ENCODE measurements at regions not wholly inside any gene's neighbourhood (a gene's known extent, or its start where the extent isn't known, plus 50 kb on each side); places are given as distances from the start of the nearest gene placed in this dataset.
"Not testable (repeated sequence)": the region's sequence is repeated elsewhere in the genome, so short reads cannot be mapped to it uniquely, and the experiment has no call there.

DNA sequence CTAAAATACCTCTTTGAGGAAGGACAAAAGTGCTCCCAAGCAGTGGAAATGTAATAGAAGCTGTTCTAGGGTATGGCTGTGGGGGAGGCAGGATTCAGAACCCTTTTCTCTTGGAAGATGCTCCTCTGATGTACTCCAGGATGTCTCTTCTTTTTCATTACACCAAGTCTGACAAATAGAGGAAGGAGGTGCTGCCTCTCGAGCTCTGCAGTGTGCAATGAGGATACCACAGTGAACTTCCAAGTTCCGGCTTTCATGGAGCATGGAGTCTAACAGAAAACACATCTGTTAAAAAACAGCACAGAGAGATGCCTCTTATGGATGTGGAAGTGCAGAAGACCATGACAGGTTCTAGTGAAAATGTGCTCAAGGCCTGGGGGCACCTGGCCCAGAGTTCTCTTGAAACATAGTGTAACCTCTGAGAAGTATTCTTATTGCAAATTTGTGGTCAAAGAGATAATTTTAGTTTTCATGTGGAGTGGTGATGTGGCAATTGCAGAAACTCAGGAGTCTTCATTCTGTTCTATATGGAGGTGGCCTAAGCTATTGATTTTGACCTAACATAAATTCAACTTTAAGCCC, 362.0 kb upstream of the CITED2 start:
- no peak for TF ChIP-seq ZNF274 (IDR thresholded peaks at IDR 0.05; ENCODE audit: low read depth, low read length)
- no peak for TF ChIP-seq YY1 (IDR thresholded peaks at IDR 0.05; ENCODE audit: insufficient read depth, insufficient read length)
- no peak for TF ChIP-seq SUZ12 (IDR thresholded peaks at IDR 0.05; ENCODE audit: extremely low read depth, insufficient read depth, insufficient read length)
- Histone ChIP-seq H3K4me3 (ENCODE audit: insufficient read length, low read depth) (no peak overlapping the region), H3K27me3 (ENCODE audit: insufficient read depth, insufficient read length) (no peaks in the 10 kb centered on the region), H3K4me1 (ENCODE audit: insufficient read depth, insufficient read length) (no peaks in the 10 kb centered on the region), H3K9me3 (ENCODE audit: insufficient read depth, low read length) (no peaks in the 10 kb centered on the region), H3K36me3 (ENCODE audit: insufficient read depth, insufficient read length, low read length) (no peaks in the 10 kb centered on the region), H3K9ac (ENCODE audit: insufficient read length, low read depth) (no peak overlapping the region)
- no peak for DNase-seq (ENCODE audit: low read depth, low spot score)

- H3K36me3 ChIP-seq (ENCODE audit: insufficient read depth, insufficient read length, low read length), result no peaks in the 10 kb centered on the region
- H3K9me3 ChIP-seq (ENCODE audit: insufficient read depth, low read length), result no peaks in the 10 kb centered on the region
- DNase-seq (ENCODE audit: low read depth, low spot score), result no peak
- H3K9ac ChIP-seq (ENCODE audit: insufficient read length, low read depth), result no peak overlapping the region
- TF ChIP-seq YY1 (IDR thresholded peaks at IDR 0.05; ENCODE audit: insufficient read depth, insufficient read length) (no peak), ZNF274 (IDR thresholded peaks at IDR 0.05; ENCODE audit: low read depth, low read length) (no peak), SUZ12 (IDR thresholded peaks at IDR 0.05; ENCODE audit: extremely low read depth, insufficient read depth, insufficient read length) (no peak)
- no peak overlapping the region for H3K4me3 ChIP-seq (ENCODE audit: insufficient read length, low read depth)
- H3K27me3 ChIP-seq (ENCODE audit: insufficient read depth, insufficient read length), result no peaks in the 10 kb centered on the region
- no peaks in the 10 kb centered on the region for H3K4me1 ChIP-seq (ENCODE audit: insufficient read depth, insufficient read length)
Observed at GRCh38 chr6:139732451-139732850, 358.0 kb upstream of the CITED2 start.

GRCh38 chr6:139730340-139730974, 356.0 kb upstream of the CITED2 start:
- DNase-seq (ENCODE audit: low read depth, low spot score), result no peak
- TF ChIP-seq SUZ12 (IDR thresholded peaks at IDR 0.05; ENCODE audit: extremely low read depth, insufficient read depth, insufficient read length), result no peak
- TF ChIP-seq YY1 (IDR thresholded peaks at IDR 0.05; ENCODE audit: insufficient read depth, insufficient read length), result no peak
- no peak for TF ChIP-seq ZNF274 (IDR thresholded peaks at IDR 0.05; ENCODE audit: low read depth, low read length)
- Histone ChIP-seq H3K4me1 (ENCODE audit: insufficient read depth, insufficient read length) (no peaks in the 10 kb centered on the region), H3K9ac (ENCODE audit: insufficient read length, low read depth) (no peak overlapping the region), H3K9me3 (ENCODE audit: insufficient read depth, low read length) (no peaks in the 10 kb centered on the region), H3K27me3 (ENCODE audit: insufficient read depth, insufficient read length) (no peaks in the 10 kb centered on the region), H3K4me3 (ENCODE audit: insufficient read length, low read depth) (no peak overlapping the region), H3K36me3 (ENCODE audit: insufficient read depth, insufficient read length, low read length) (no peaks in the 10 kb centered on the region)

GRCh38 chr6:139728876-139729427, 354.5 kb upstream of the CITED2 start:
- H3K4me3 ChIP-seq (ENCODE audit: insufficient read length, low read depth), result no peak overlapping the region
- TF ChIP-seq ZNF274 (IDR thresholded peaks at IDR 0.05; ENCODE audit: low read depth, low read length) (no peak), SUZ12 (IDR thresholded peaks at IDR 0.05; ENCODE audit: extremely low read depth, insufficient read depth, insufficient read length) (no peak), YY1 (IDR thresholded peaks at IDR 0.05; ENCODE audit: insufficient read depth, insufficient read length) (no peak)
- no peaks in the 10 kb centered on the region for H3K9me3 ChIP-seq (ENCODE audit: insufficient read depth, low read length)
- no peaks in the 10 kb centered on the region for H3K36me3 ChIP-seq (ENCODE audit: insufficient read depth, insufficient read length, low read length)
- no peaks in the 10 kb centered on the region for H3K27me3 ChIP-seq (ENCODE audit: insufficient read depth, insufficient read length)
- H3K9ac ChIP-seq (ENCODE audit: insufficient read length, low read depth), result no peak overlapping the region
- DNase-seq (ENCODE audit: low read depth, low spot score), result no peak
- no peaks in the 10 kb centered on the region for H3K4me1 ChIP-seq (ENCODE audit: insufficient read depth, insufficient read length)

- not testable (repeated sequence) for H3K27me3 ChIP-seq (ENCODE audit: insufficient read depth, insufficient read length); H3K9me3 ChIP-seq (ENCODE audit: insufficient read depth, low read length); H3K4me3 ChIP-seq (ENCODE audit: insufficient read length, low read depth); H3K36me3 ChIP-seq (ENCODE audit: insufficient read depth, insufficient read length, low read length); DNase-seq (ENCODE audit: low read depth, low spot score); H3K9ac ChIP-seq (ENCODE audit: insufficient read length, low read depth); H3K4me1 ChIP-seq (ENCODE audit: insufficient read depth, insufficient read length)
Observed at GRCh38 chr6:139726272-139726671, 351.8 kb upstream of the CITED2 start.

DNA sequence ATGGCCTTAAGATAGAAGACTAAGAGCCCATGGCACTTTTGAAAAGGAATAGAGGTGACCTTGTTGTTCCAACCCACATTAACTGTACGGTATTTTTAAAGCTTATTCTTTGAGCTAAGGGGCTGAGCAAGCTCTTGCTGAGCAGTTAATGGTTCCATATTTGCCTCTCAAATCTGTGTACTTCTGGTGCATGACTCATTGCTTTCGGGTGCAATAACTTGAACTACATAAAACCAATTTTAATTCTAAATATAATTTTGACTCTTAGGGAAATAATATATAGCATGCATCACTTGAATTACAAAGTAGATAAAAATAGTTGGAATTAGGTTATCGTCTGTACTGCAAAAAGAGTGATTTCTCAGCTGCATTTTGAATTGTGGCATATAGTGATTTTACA, 348.1 kb upstream of the CITED2 start:
- Histone ChIP-seq H3K4me1 (ENCODE audit: insufficient read depth, insufficient read length) (no peaks in the 10 kb centered on the region), H3K27me3 (ENCODE audit: insufficient read depth, insufficient read length) (no peaks in the 10 kb centered on the region), H3K9ac (ENCODE audit: insufficient read length, low read depth) (no peak overlapping the region), H3K4me3 (ENCODE audit: insufficient read length, low read depth) (no peak overlapping the region), H3K9me3 (ENCODE audit: insufficient read depth, low read length) (no peaks in the 10 kb centered on the region; the same call in none of the 2 replicates), H3K36me3 (ENCODE audit: insufficient read depth, insufficient read length, low read length) (no peaks in the 10 kb centered on the region)
- no peak for DNase-seq (ENCODE audit: low read depth, low spot score)
- TF ChIP-seq ZNF274 (IDR thresholded peaks at IDR 0.05; ENCODE audit: low read depth, low read length) (no peak), YY1 (IDR thresholded peaks at IDR 0.05; ENCODE audit: insufficient read depth, insufficient read length) (no peak), SUZ12 (IDR thresholded peaks at IDR 0.05; ENCODE audit: extremely low read depth, insufficient read depth, insufficient read length) (no peak)

GRCh38 chr6:139721954-139722353, 347.5 kb upstream of the CITED2 start:
- TF ChIP-seq ZNF274 (IDR thresholded peaks at IDR 0.05; ENCODE audit: low read depth, low read length) (no peak), SUZ12 (IDR thresholded peaks at IDR 0.05; ENCODE audit: extremely low read depth, insufficient read depth, insufficient read length) (no peak), YY1 (IDR thresholded peaks at IDR 0.05; ENCODE audit: insufficient read depth, insufficient read length) (no peak)
- Histone ChIP-seq H3K4me1 (ENCODE audit: insufficient read depth, insufficient read length) (no peaks in the 10 kb centered on the region), H3K4me3 (ENCODE audit: insufficient read length, low read depth) (no peak overlapping the region), H3K9ac (ENCODE audit: insufficient read length, low read depth) (no peak overlapping the region), H3K27me3 (ENCODE audit: insufficient read depth, insufficient read length) (no peaks in the 10 kb centered on the region), H3K9me3 (ENCODE audit: insufficient read depth, low read length) (no peaks in the 10 kb centered on the region; the same call in none of the 2 replicates), H3K36me3 (ENCODE audit: insufficient read depth, insufficient read length, low read length) (no peaks in the 10 kb centered on the region)
- no peak for DNase-seq (ENCODE audit: low read depth, low spot score)
